Endothelial cell of hepatic sinusoid (primary cell): ENCODE measurements at regions not wholly inside any gene's neighbourhood (a gene's known extent, or its start where the extent isn't known, plus 50 kb on each side); places are given as distances from the start of the nearest gene placed in this dataset.

Experiments
- in situ Hi-C: cut with HindIII; loops from 2 replicates; pipeline ENCODE4 v1.10.0; 2017; ENCODE audit warnings: low sequenced_read_pairs

- in situ Hi-C loops: no loop called here
Observed at GRCh38 chr9:1729631-1730030, 285.5 kb upstream of the SMARCA2 start.

DNA sequence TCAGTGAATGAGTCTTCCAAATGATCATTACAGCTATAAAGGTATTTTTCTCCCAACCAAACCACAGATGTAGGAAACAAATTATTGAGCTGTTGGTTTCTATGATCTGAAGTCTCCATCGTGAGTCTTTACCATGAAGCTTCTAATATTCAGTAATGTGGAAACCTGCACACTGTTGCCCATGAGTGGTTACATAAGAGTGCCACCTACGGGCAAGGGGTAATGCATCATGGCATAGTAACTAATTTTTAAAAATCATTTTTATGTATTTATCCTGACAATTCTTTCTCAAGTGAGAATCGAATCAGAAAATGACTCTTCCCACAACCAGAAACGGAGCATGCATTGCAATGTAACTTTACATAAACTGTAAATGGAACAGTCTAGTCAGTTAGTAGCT lies 282.5 kb upstream of the SMARCA2 start:
- in situ Hi-C loops: no loop called here

DNA sequence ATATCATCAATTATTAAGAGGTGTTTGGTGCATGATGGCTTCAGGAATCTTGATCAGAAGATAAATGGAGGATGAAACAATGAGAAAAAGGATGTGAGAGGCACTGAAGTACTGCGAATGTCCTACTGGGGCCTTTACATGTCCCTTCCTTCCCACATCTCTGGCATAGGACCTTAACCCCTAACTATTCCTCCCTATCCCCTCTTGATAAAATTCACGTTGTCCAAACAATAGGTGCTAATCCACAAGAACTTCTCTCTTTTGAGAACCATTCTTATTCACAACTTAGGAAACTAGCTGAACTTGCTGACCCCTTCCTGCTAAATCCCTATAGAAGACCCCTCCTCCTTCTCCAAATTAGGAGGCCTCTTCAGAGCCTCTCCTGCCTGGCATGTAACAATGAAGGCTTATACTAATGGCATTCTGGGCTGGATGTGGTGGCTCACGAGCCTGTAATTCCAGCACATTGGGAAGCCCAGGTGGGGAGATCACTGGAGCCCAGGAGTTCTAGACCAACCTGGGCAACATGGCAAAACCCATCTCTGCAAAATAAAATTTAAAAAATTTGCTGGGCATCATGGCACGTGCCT lies 276.5 kb upstream of the SMARCA2 start:
- in situ Hi-C loops: no loop called here

- in situ Hi-C loops: no loop called here
Observed at GRCh38 chr9:1743121-1743960, 271.8 kb upstream of the SMARCA2 start.

- in situ Hi-C loops: no loop called here
Observed at GRCh38 chr9:1745980-1746379, 269.2 kb upstream of the SMARCA2 start.

GRCh38 chr9:1747417-1747967 lies 267.7 kb upstream of the SMARCA2 start:
- in situ Hi-C loops: no loop called here

DNA sequence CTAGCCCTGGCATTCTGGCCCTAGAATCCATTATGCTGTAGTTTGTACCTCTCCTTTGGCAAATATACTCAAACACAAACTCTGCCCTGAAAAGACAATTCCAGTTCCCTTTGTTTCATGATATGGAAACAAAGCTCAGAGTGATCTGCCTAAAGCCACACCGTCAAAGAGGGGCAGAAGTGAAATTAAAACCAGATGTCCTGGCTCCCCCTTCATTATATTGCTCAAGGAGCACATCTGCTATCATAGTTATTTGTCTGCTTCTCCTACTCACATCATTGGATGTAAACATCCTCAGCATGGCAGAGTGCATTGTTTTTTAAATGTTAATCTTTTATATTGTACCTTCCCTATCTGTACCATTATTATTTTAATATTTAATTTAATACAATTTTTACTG lies 266.7 kb upstream of the SMARCA2 start:
- in situ Hi-C loops: no loop called here

DNA sequence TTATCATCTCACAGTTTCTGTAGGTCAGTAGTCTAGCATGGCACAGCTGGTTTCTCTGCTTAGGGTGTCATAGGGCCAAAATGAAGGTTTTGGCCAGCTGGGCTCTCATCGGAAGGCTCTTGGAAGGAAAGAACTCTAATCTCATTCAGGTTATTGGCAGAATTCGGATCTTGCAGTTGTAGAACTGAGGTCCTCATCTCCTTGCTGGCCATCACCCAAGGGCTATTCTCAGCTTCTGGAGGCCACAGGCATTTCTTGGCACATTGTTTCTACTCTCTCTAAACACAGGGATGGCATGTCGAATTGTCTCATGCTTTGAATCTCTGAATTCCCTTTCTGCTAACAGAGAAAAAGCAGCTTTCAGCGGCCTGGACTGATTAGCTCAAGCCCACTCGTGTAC lies 258.0 kb upstream of the SMARCA2 start:
- in situ Hi-C loops: no loop called here

GRCh38 chr9:1759009-1759408 lies 256.1 kb upstream of the SMARCA2 start:
- in situ Hi-C loops: no loop called here

- in situ Hi-C loops: no loop called here
Observed at GRCh38 chr9:1759771-1760300, 255.3 kb upstream of the SMARCA2 start.

DNA sequence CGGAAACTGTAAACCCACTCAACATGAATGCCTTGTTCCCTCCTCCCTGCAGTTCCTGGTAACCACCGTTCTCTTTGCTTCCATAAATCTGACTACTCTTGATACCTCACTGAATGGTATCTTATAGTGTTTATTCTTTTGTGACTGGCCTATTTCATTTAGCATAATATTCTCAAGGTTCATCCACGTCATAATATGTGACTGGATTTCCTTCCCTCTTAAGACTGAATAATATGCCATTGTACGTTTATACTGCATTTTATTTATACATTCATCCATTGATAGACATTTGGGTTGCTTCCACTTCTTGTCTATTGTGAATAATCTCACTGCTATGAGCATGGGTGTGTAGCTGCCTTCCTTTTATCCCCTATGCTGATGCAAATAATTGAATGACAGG lies 253.3 kb upstream of the SMARCA2 start:
- in situ Hi-C loops: no loop called here

GRCh38 chr9:1766042-1766441 lies 249.1 kb upstream of the SMARCA2 start:
- in situ Hi-C loops: no loop called here

DNA sequence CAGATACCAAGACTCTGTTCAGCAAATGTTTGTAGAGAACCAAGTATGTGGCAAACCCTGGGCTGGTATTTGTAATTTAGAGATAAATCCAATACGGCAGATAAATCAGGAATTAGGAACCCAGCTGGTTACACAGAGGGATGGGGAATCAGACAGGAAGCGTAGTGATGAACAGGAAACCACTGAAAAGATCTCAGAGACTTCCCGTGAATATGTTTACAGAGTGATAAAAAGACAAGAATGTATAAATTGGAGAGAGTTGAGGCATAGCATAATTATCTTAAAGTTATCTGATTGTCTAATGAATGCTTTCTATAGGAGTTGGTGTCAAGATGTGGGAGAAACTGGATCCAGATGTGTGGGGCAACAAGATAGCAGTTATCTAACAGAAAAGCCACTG lies 246.6 kb upstream of the SMARCA2 start:
- in situ Hi-C loops: no loop called here

DNA sequence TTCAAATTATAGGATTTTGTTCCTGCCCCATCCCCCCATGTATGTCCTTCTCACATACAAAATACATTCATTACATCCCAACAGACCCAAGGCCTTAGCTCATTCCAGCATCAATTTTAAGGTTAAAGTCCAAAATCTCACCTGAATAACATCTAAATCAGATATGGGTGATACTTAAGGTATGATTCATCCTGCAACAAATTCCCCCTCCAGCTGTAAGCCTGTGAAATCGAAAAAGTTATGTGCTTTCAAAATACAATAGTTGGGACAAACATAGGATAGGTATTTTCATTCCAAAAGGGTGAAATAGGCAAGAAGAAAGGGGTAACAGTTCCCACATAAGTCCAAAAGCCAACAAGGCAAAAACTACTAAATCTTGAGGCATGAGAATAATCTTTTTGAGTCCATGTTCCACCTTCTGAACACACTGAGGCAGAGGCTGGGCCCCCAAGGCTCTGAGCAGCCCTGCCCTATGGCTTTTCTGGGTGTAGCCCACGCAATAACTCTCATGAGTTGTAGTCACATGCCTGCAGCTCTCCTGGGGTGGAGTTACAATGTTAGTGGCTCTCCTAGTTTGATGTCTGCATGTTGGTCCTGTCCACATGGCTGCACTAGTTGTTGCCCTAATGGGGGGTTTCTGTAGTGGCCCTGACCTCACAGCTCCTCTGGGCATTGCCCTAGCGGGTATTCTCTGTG lies 243.9 kb upstream of the SMARCA2 start:
- in situ Hi-C loops: no loop called here

GRCh38 chr9:1775230-1775629 lies 239.9 kb upstream of the SMARCA2 start:
- in situ Hi-C loops: no loop called here

GRCh38 chr9:1776668-1777067 lies 238.5 kb upstream of the SMARCA2 start:
- in situ Hi-C loops: no loop called here

DNA sequence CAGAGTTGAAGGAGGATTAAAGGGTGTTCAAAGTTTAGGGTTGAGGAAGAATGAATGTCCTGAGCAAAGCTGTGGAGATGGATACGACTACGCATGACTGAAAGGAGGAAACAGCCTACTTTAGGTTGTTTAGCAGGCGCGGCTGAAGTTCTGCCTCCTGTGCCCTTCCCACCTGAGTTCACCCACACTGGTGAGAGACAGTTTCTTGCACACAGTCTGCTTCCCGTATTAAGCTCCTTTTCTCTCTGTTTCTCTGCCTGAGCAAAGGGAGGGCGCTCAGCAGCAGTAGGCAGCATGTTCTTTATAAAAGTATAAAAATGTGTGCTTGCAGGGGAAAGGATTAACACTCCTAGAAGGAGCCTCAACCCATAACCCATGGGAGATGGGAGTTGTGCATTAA lies 224.0 kb upstream of the SMARCA2 start:
- in situ Hi-C loops: no loop called here

GRCh38 chr9:1794547-1795270 lies 220.4 kb upstream of the SMARCA2 start:
- in situ Hi-C loops: no loop called here

GRCh38 chr9:1804128-1804865 lies 210.8 kb upstream of the SMARCA2 start:
- in situ Hi-C loops: no loop called here

DNA sequence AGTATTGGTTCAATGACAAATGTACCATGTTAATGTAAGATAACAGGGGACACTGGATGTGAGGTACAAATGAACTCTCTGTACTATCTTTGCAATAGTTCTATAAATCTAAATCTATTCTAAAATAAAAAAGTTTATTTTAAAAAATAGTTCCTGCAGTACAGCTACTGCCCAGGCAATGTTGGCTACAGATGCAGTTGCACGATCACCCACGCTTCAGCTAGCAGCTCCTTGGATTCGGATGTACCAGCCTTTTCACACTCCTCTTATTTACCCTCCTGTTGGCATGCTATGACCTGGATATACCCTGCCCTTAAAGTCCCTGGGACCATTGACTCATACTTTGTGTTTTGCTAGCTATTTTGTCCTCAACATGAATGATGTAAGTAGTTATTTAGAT lies 185.4 kb upstream of the SMARCA2 start:
- in situ Hi-C loops: no loop called here
